WTC11 (cell line): ENCODE measurements at regions not wholly inside any gene's neighbourhood (a gene's known extent, or its start where the extent isn't known, plus 50 kb on each side); places are given as distances from the start of the nearest gene placed in this dataset.

Experiments used
- ETV6 ChIP-seq: sonication (generic); formaldehyde crosslinking; IDR thresholded peaks from 2 replicates; pipeline ENCODE4 v1.8.1; 2022; ENCODE audit warnings: mild to moderate bottlenecking, missing genetic modification reagents
- FOXJ3 ChIP-seq: sonication (generic); formaldehyde crosslinking; IDR thresholded peaks from 2 replicates; pipeline ENCODE4 v1.9.0; 2021; ENCODE audit warnings: missing genetic modification reagents, mild to moderate bottlenecking, borderline replicate concordance
- GABPB1 ChIP-seq: sonication (generic); formaldehyde crosslinking; IDR thresholded peaks from 2 replicates; pipeline ENCODE4 v1.8.1; 2023; ENCODE audit warnings: mild to moderate bottlenecking, missing genetic modification reagents
- NR2C2 ChIP-seq: sonication (generic); formaldehyde crosslinking; IDR thresholded peaks from 2 replicates; pipeline ENCODE4 v1.8.0; 2022; ENCODE audit warnings: mild to moderate bottlenecking, missing genetic modification reagents
- PRRX2 ChIP-seq: fragments of 250-450 bp; sonication (Bioruptor Pico); IDR thresholded peaks from 2 replicates; pipeline ENCODE4 v1.8.0; 2021; ENCODE audit warnings: mild to moderate bottlenecking
- USF1 ChIP-seq: sonication (generic); formaldehyde crosslinking; IDR thresholded peaks from 2 replicates; pipeline ENCODE4 v1.8.0; 2022; ENCODE audit warnings: mild to moderate bottlenecking, missing genetic modification reagents
- TF ChIP-seq, protein P1 (sequence below): fragments of 200-600 bp; IDR thresholded peaks from 2 replicates; pipeline ENCODE4 v1.8.0; 2022; ENCODE audit warnings: antibody characterized with exemption

DNA sequence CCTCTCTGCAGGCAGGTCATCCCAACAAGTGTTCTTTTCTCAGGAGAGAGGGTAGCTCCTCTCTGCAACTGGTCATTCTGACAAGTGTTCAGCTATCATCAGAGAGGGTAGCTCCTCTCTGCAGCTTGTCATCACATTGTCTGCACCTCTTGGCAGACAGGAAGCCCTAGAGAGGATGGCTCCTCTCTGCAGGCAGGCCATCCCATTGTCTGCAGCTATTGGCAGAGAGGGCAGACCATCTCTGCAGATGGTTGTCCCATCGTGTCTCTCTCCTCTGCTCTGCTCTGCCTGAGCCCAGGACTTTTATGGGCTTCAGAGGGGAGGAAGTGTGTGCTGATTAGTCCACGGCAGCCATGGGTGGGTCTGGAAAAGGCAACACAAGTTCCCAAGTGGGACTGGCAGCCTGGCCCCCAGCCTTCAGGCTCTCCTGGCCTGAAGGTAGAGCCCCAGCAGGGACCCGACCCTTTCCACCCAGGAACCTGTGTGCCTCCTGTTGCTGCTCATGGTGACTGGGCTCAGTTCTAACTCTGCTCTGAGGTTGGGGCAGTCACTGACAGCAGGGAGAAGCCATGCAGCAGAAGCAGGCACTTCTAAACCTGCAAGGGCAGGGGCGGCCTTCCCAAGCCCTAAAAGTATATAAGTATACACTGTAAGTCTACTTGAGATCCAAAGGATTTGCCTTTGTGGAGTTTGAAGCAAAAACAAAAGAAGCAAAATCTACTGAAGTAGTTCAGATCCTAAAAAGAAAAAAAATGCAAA lies 637.9 kb downstream of the PLOD2 start:
- TF ChIP-seq, protein P1, sequence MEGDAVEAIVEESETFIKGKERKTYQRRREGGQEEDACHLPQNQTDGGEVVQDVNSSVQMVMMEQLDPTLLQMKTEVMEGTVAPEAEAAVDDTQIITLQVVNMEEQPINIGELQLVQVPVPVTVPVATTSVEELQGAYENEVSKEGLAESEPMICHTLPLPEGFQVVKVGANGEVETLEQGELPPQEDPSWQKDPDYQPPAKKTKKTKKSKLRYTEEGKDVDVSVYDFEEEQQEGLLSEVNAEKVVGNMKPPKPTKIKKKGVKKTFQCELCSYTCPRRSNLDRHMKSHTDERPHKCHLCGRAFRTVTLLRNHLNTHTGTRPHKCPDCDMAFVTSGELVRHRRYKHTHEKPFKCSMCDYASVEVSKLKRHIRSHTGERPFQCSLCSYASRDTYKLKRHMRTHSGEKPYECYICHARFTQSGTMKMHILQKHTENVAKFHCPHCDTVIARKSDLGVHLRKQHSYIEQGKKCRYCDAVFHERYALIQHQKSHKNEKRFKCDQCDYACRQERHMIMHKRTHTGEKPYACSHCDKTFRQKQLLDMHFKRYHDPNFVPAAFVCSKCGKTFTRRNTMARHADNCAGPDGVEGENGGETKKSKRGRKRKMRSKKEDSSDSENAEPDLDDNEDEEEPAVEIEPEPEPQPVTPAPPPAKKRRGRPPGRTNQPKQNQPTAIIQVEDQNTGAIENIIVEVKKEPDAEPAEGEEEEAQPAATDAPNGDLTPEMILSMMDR, result no peak
- TF ChIP-seq ETV6 (CRISPR knock-in tag) (no peak), NR2C2 (no peak), GABPB1 (no peak), FOXJ3 (CRISPR knock-in tag) (no peak), USF1 (no peak), PRRX2 (CRISPR knock-in tag) (no peak)
